ENCODE measurements at regions not wholly inside any gene's neighbourhood (a gene's known extent, or its start where the extent isn't known, plus 50 kb on each side); places are given as distances from the start of the nearest gene placed in this dataset.
"Not testable (repeated sequence)": the region's sequence is repeated elsewhere in the genome, so short reads cannot be mapped to it uniquely, and the experiment has no call there.

- H3K4me1 ChIP-seq (ENCODE audit: control insufficient read depth, extremely low read depth, insufficient read depth, low read length): no peaks in the 10 kb centered on the region
- no peak overlapping the region for H3K4me3 ChIP-seq (replicated peaks in 1 of 4; ENCODE audit: control extremely low read depth in 1 of 4, insufficient read depth in 1 of 4, low read depth in 3 of 4, low read length in 4 of 4)
- H3K4me2 ChIP-seq (ENCODE audit: extremely low read depth, insufficient read depth, low read length): no peak overlapping the region
- no peak overlapping the region for H3K9ac ChIP-seq (ENCODE audit: insufficient read depth, low read length)
- H3K9me3 ChIP-seq (ENCODE audit: control insufficient read depth, insufficient read depth, low read depth, low read length): no peaks in the 10 kb centered on the region
- H3K27me3 ChIP-seq (ENCODE audit: control insufficient read depth, insufficient read depth, low read length): no peaks in the 10 kb centered on the region
- no peak overlapping the region for H2AFZ ChIP-seq (ENCODE audit: low read length)
- H3K79me2 ChIP-seq (ENCODE audit: control insufficient read depth, insufficient read depth, low read length): no peaks in the 10 kb centered on the region
- peak; percentile 26 to 34 for DNase-seq (ENCODE audit: low read depth in 2 of 2)
- no peak for TF ChIP-seq EZH2 (IDR thresholded peaks at IDR 0.05; ENCODE audit: low read length, missing control alignments)
- TF ChIP-seq CTCF (conservative IDR thresholded peaks at IDR 0.05 in 1 of 2, IDR thresholded peaks at IDR 0.05 in 1 of 2; ENCODE audit: low read depth in 1 of 2, low read length in 2 of 2): no peak
- no peak overlapping the region for H3K27ac ChIP-seq (ENCODE audit: insufficient read depth, low read length)
- no peaks in the 10 kb centered on the region for H4K20me1 ChIP-seq (ENCODE audit: control insufficient read depth, extremely low read depth, insufficient read depth, low read length)
- no peaks in the 10 kb centered on the region for H3K36me3 ChIP-seq (ENCODE audit: control insufficient read depth, insufficient read depth, low read length)
Measured at GRCh38 chr1:113307771-113308445, 82.4 kb upstream of the MAGI3 start.

GRCh38 chr1:113312651-113313050 is 77.7 kb upstream of the MAGI3 start:
- not testable (repeated sequence) for H3K27ac ChIP-seq (ENCODE audit: insufficient read depth, low read length); H3K27me3 ChIP-seq (ENCODE audit: control insufficient read depth, insufficient read depth, low read length); H3K4me3 ChIP-seq (replicated peaks in 1 of 4; ENCODE audit: control extremely low read depth in 1 of 4, insufficient read depth in 1 of 4, low read depth in 3 of 4, low read length in 4 of 4); H3K9ac ChIP-seq (ENCODE audit: insufficient read depth, low read length); H3K9me3 ChIP-seq (ENCODE audit: control insufficient read depth, insufficient read depth, low read depth, low read length); H4K20me1 ChIP-seq (ENCODE audit: control insufficient read depth, extremely low read depth, insufficient read depth, low read length); H3K4me2 ChIP-seq (ENCODE audit: extremely low read depth, insufficient read depth, low read length); H3K4me1 ChIP-seq (ENCODE audit: control insufficient read depth, extremely low read depth, insufficient read depth, low read length); DNase-seq (ENCODE audit: low read depth in 2 of 2); H3K36me3 ChIP-seq (ENCODE audit: control insufficient read depth, insufficient read depth, low read length); H2AFZ ChIP-seq (ENCODE audit: low read length); H3K79me2 ChIP-seq (ENCODE audit: control insufficient read depth, insufficient read depth, low read length)

DNA sequence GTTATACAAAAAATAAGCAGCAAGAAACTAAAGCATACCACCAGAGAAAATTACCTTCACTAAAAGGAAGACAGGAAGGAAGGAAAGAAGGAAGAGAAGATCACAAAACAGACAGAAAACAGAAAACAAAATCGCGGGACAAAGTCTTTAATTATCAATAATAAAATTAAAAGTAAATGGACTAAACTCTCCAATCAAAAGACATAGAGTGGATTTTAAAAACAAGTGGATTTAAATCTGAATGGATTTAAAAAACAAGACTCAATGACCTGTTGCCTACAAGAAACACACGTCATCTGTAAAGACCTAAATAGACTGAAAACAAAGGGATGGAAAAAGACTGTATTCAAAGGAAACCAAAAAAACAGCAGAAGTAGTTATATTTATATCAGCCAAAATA is 75.7 kb upstream of the MAGI3 start:
- TF ChIP-seq EZH2 (IDR thresholded peaks at IDR 0.05; ENCODE audit: low read length, missing control alignments): no peak
- TF ChIP-seq CTCF (conservative IDR thresholded peaks at IDR 0.05 in 1 of 2, IDR thresholded peaks at IDR 0.05 in 1 of 2; ENCODE audit: low read depth in 1 of 2, low read length in 2 of 2): no peak
- Histone ChIP-seq H3K27ac (ENCODE audit: insufficient read depth, low read length) (no peak overlapping the region), H3K79me2 (ENCODE audit: control insufficient read depth, insufficient read depth, low read length) (no peaks in the 10 kb centered on the region), H2AFZ (ENCODE audit: low read length) (no peak overlapping the region), H3K4me1 (ENCODE audit: control insufficient read depth, extremely low read depth, insufficient read depth, low read length) (no peaks in the 10 kb centered on the region), H3K27me3 (ENCODE audit: control insufficient read depth, insufficient read depth, low read length) (no peaks in the 10 kb centered on the region), H3K9ac (ENCODE audit: insufficient read depth, low read length) (no peak overlapping the region), H3K4me3 (replicated peaks in 1 of 4; ENCODE audit: control extremely low read depth in 1 of 4, insufficient read depth in 1 of 4, low read depth in 3 of 4, low read length in 4 of 4) (no peak overlapping the region), H3K36me3 (ENCODE audit: control insufficient read depth, insufficient read depth, low read length) (no peaks in the 10 kb centered on the region), H4K20me1 (ENCODE audit: control insufficient read depth, extremely low read depth, insufficient read depth, low read length) (no peaks in the 10 kb centered on the region), H3K4me2 (ENCODE audit: extremely low read depth, insufficient read depth, low read length) (no peak overlapping the region), H3K9me3 (ENCODE audit: control insufficient read depth, insufficient read depth, low read depth, low read length) (no peaks in the 10 kb centered on the region)
- no peak for DNase-seq (ENCODE audit: low read depth in 2 of 2)
